ENCODE measurements at regions not wholly inside any gene's neighbourhood (a gene's known extent, or its start where the extent isn't known, plus 50 kb on each side); places are given as distances from the start of the nearest gene placed in this dataset.

- DNase-seq (ENCODE audit: low read depth in 2 of 2), result no peak
Observed at GRCh38 chr17:5819921-5820685, 235.8 kb upstream of the NLRP1 start.

GRCh38 chr17:5820721-5821456 lies 236.6 kb upstream of the NLRP1 start:
- no peak for DNase-seq (ENCODE audit: low read depth in 2 of 2)

- no peak for DNase-seq (ENCODE audit: low read depth in 2 of 2)
Observed at GRCh38 chr17:5821803-5822202, 237.5 kb upstream of the NLRP1 start.

- no peak for DNase-seq (ENCODE audit: low read depth in 2 of 2)
Observed at GRCh38 chr17:5822281-5823060, 238.2 kb upstream of the NLRP1 start.

- DNase-seq (ENCODE audit: low read depth in 2 of 2), result no peak
Observed at GRCh38 chr17:5823219-5823618, 238.9 kb upstream of the NLRP1 start.

GRCh38 chr17:5825717-5826330 lies 241.5 kb upstream of the NLRP1 start:
- DNase-seq (ENCODE audit: low read depth in 2 of 2), result no peak

- DNase-seq (ENCODE audit: low read depth in 2 of 2), result no peak
Observed at GRCh38 chr17:5826384-5826783, 242.1 kb upstream of the NLRP1 start.

- no peak for DNase-seq (ENCODE audit: low read depth in 2 of 2)
Observed at GRCh38 chr17:5830921-5831320, 239.3 kb upstream of the WSCD1 start.

- no peak for DNase-seq (ENCODE audit: low read depth in 2 of 2)
Observed at GRCh38 chr17:5832886-5833285, 237.3 kb upstream of the WSCD1 start.

GRCh38 chr17:5837055-5837491 lies 233.1 kb upstream of the WSCD1 start:
- DNase-seq (ENCODE audit: low read depth in 2 of 2), result no peak

- no peak for DNase-seq (ENCODE audit: low read depth in 2 of 2)
Observed at GRCh38 chr17:5838661-5839300, 231.4 kb upstream of the WSCD1 start.

GRCh38 chr17:5840811-5841446 lies 229.2 kb upstream of the WSCD1 start:
- no peak for DNase-seq (ENCODE audit: low read depth in 2 of 2)

GRCh38 chr17:5841862-5842261 lies 228.3 kb upstream of the WSCD1 start:
- DNase-seq (ENCODE audit: low read depth in 2 of 2), result no peak

- DNase-seq (ENCODE audit: low read depth in 2 of 2), result no peak
Observed at GRCh38 chr17:5843366-5844026, 226.7 kb upstream of the WSCD1 start.

- DNase-seq (ENCODE audit: low read depth in 2 of 2), result no peak
Observed at GRCh38 chr17:5846001-5846400, 224.2 kb upstream of the WSCD1 start.

- DNase-seq (ENCODE audit: low read depth in 2 of 2), result no peak
Observed at GRCh38 chr17:5854871-5855554, 215.2 kb upstream of the WSCD1 start.

- DNase-seq (ENCODE audit: low read depth in 2 of 2), result no peak
Observed at GRCh38 chr17:5861246-5861645, 208.9 kb upstream of the WSCD1 start.

GRCh38 chr17:5861854-5862253 lies 208.3 kb upstream of the WSCD1 start:
- DNase-seq (ENCODE audit: low read depth in 2 of 2), result no peak

- DNase-seq (ENCODE audit: low read depth in 2 of 2), result no peak
Observed at GRCh38 chr17:5862395-5862794, 207.8 kb upstream of the WSCD1 start.

Data from activated CD8-positive, alpha-beta memory T cell treated with anti-CD3 and anti-CD28 coated beads for 4 hours (primary cell).